H9 (cell line): ENCODE measurements at regions not wholly inside any gene's neighbourhood (a gene's known extent, or its start where the extent isn't known, plus 50 kb on each side); places are given as distances from the start of the nearest gene placed in this dataset.

Experiments used
- DNase-seq: peaks from one replicate; pipeline ENCODE4 v3.0.0-alpha.2; 2017
- H2AFZ ChIP-seq: one replicate; pipeline ENCODE4 v1.6.1; 2013; ENCODE audit warnings: mild to moderate bottlenecking, low read length, control low read depth, moderate library complexity
- H2AK5ac ChIP-seq: 2 replicates; pipeline ENCODE4 v1.6.1; 2013; ENCODE audit warnings: low read length, control low read depth, mixed read lengths; ENCODE audit not compliant: insufficient read length
- H2BK120ac ChIP-seq: one replicate; pipeline ENCODE4 v1.6.1; 2013; ENCODE audit warnings: low read depth, mild to moderate bottlenecking, low read length, control low read depth, inconsistent platforms; ENCODE audit not compliant: poor library complexity, severe bottlenecking
- H2BK12ac ChIP-seq: 2 replicates; pipeline ENCODE4 v1.6.1; 2013; ENCODE audit warnings: low read length, control low read depth, mixed read lengths, low read depth; ENCODE audit not compliant: insufficient read length
- H2BK15ac ChIP-seq: 2 replicates; pipeline ENCODE4 v1.6.1; 2013; ENCODE audit warnings: low read depth, low read length, control low read depth
- H2BK20ac ChIP-seq: one replicate; pipeline ENCODE4 v1.6.1; 2013; ENCODE audit warnings: low read depth, mild to moderate bottlenecking, low read length, control low read depth, inconsistent platforms; ENCODE audit not compliant: poor library complexity, severe bottlenecking
- H2BK5ac ChIP-seq: 2 replicates; pipeline ENCODE4 v1.6.1; 2013; ENCODE audit warnings: low read length, control low read depth, mixed read lengths; ENCODE audit not compliant: insufficient read length
- H3K14ac ChIP-seq: 2 replicates; pipeline ENCODE4 v1.6.1; 2013; ENCODE audit warnings: low read length, control low read depth; ENCODE audit not compliant: insufficient read depth
- H3K18ac ChIP-seq: 2 replicates; pipeline ENCODE4 v1.6.1; 2013; ENCODE audit warnings: low read depth, mild to moderate bottlenecking, mixed read lengths, low read length, control low read depth; ENCODE audit not compliant: insufficient read length
- H3K23ac ChIP-seq: 2 replicates; pipeline ENCODE4 v1.6.1; 2013; ENCODE audit warnings: low read length, control low read depth, mixed read lengths, low read depth; ENCODE audit not compliant: insufficient read length
- H3K23me2 ChIP-seq: 2 replicates; pipeline ENCODE4 v1.6.1; 2013; ENCODE audit warnings: low read depth, mild to moderate bottlenecking, mixed read lengths, low read length, control low read depth; ENCODE audit not compliant: insufficient read length, poor library complexity, severe bottlenecking
- H3K27ac ChIP-seq: 2 replicates; pipeline ENCODE4 v1.5.1; 2013; ENCODE audit warnings: low read length, control low read depth, mixed read lengths, low read depth; ENCODE audit not compliant: insufficient read length
- H3K27me3 ChIP-seq: 2 replicates; pipeline ENCODE4 v1.6.1; 2013; ENCODE audit warnings: low read length, control low read depth, inconsistent platforms; ENCODE audit not compliant: insufficient read depth
- H3K4ac ChIP-seq: 2 replicates; pipeline ENCODE4 v1.6.1; 2013; ENCODE audit warnings: low read depth, mild to moderate bottlenecking, control low read depth, inconsistent platforms, low read length, moderate library complexity
- H3K4me1 ChIP-seq: 2 replicates; pipeline ENCODE4 v1.6.1; 2013; ENCODE audit warnings: low read length, control low read depth, inconsistent platforms; ENCODE audit not compliant: insufficient read depth
- H3K4me2 ChIP-seq: 2 replicates; pipeline ENCODE4 v1.6.1; 2013; ENCODE audit warnings: low read length, control low read depth, mixed read lengths; ENCODE audit not compliant: insufficient read length, insufficient read depth
- H3K56ac ChIP-seq: 2 replicates; pipeline ENCODE4 v1.6.1; 2013; ENCODE audit warnings: low read depth, mild to moderate bottlenecking, mixed read lengths, low read length, control low read depth; ENCODE audit not compliant: insufficient read length
- H3K79me1 ChIP-seq: 2 replicates; pipeline ENCODE4 v1.6.1; 2013; ENCODE audit warnings: low read depth, mild to moderate bottlenecking, moderate library complexity, low read length, control low read depth, inconsistent platforms; ENCODE audit not compliant: insufficient read depth, poor library complexity, severe bottlenecking
- H3K79me2 ChIP-seq: 2 replicates; pipeline ENCODE4 v1.6.1; 2013; ENCODE audit warnings: low read length, control low read depth, inconsistent platforms; ENCODE audit not compliant: insufficient read depth
- H3K9ac ChIP-seq: 2 replicates; pipeline ENCODE4 v1.6.1; 2013; ENCODE audit warnings: low read length, control low read depth, mixed read lengths; ENCODE audit not compliant: insufficient read length; ENCODE audit errors: extremely low read depth
- H3K9me3 ChIP-seq: one replicate; pipeline ENCODE4 v1.6.1; 2013; ENCODE audit warnings: low read depth, low read length, inconsistent platforms; ENCODE audit not compliant: control insufficient read depth
- H3T11ph ChIP-seq: one replicate; pipeline ENCODE4 v1.6.1; 2013; ENCODE audit warnings: mild to moderate bottlenecking, low read length, control low read depth, inconsistent platforms
- H4K20me1 ChIP-seq: one replicate; pipeline ENCODE4 v1.6.1; 2013; ENCODE audit not compliant: control insufficient read depth, insufficient read length, insufficient read depth
- H4K5ac ChIP-seq: 2 replicates; pipeline ENCODE4 v1.6.1; 2013; ENCODE audit warnings: low read depth, mild to moderate bottlenecking, mixed read lengths, low read length, control low read depth; ENCODE audit not compliant: insufficient read length
- H4K8ac ChIP-seq: replicated peaks from 2 replicates; pipeline ENCODE4 v1.6.1; 2013; ENCODE audit warnings: low read length, control low read depth, mixed read lengths, low read depth; ENCODE audit not compliant: insufficient read length
- H4K91ac ChIP-seq: 2 replicates; pipeline ENCODE4 v1.6.1; 2013; ENCODE audit warnings: low read depth, mild to moderate bottlenecking, moderate library complexity, mixed read lengths, low read length, control low read depth; ENCODE audit not compliant: insufficient read length
- H3K27ac Mint-ChIP-seq, 3 experiments: 2 replicates in 2 of 3; 3 replicates in 1 of 3; pipeline ENCODE4 v1.8.0; 2020 to 2021; ENCODE audit warnings: mixed read lengths in 3 of 3, mild to moderate bottlenecking in 1 of 3, moderate library complexity in 1 of 3
- H3K27me3 Mint-ChIP-seq: 2 replicates; pipeline ENCODE4 v1.8.0; 2021; ENCODE audit warnings: low read depth, mild to moderate bottlenecking, moderate library complexity, mixed read lengths
- H3K36me3 Mint-ChIP-seq, 3 experiments: 2 replicates in 2 of 3; 3 replicates in 1 of 3; pipeline ENCODE4 v1.8.0; 2020 to 2021; ENCODE audit warnings: low read depth in 3 of 3, mixed read lengths in 3 of 3; ENCODE audit not compliant: insufficient read depth in 1 of 3
- H3K4me1 Mint-ChIP-seq, 2 experiments: 2 replicates each; pipeline ENCODE4 v1.8.0; 2020; ENCODE audit warnings: mixed read lengths in 2 of 2
- H3K4me3 Mint-ChIP-seq, 2 experiments: 2 replicates in 1 of 2; 3 replicates in 1 of 2; pipeline ENCODE4 v1.8.0; 2020 to 2021; ENCODE audit warnings: mild to moderate bottlenecking in 2 of 2, mixed read lengths in 2 of 2, moderate library complexity in 1 of 2
- H3K9me3 Mint-ChIP-seq, 2 experiments: 2 replicates in 1 of 2; 3 replicates in 1 of 2; pipeline ENCODE4 v1.8.0; 2020; ENCODE audit warnings: mild to moderate bottlenecking in 2 of 2, mixed read lengths in 2 of 2, moderate library complexity in 1 of 2
- CTCF ChIP-seq: fragments of 200-600 bp; sonication (generic); conservative IDR thresholded peaks from 3 replicates; pipeline ENCODE4 v1.8.0; 2021; ENCODE audit warnings: antibody characterized with exemption, mild to moderate bottlenecking
- WGBS: extraction: QIAGEN DNeasy Blood & Tissue Kit; methylation state at CpG from one replicate; pipeline ENCODE4 v1.1.7; 2013; ENCODE audit warnings: missing lambda C conversion rate, low lambda C conversion rate, mixed read lengths; ENCODE audit not compliant: insufficient read length; ENCODE audit errors: extremely low coverage; 5-methylcytosine and 5-hydroxymethylcytosine counted together

GRCh38 chr21:24339406-24339805 is 1267.9 kb downstream of the MRPL39 start:
- Histone ChIP-seq H3K14ac (no peak overlapping the region), H2BK5ac (no peak overlapping the region), H4K20me1 (no peaks in the 10 kb centered on the region), H3K4me1 (no peaks in the 10 kb centered on the region), H2BK20ac (no peak overlapping the region), H3K4ac (no peak overlapping the region), H3K79me1 (no peaks in the 10 kb centered on the region), H2BK15ac (no peak overlapping the region), H3K4me2 (no peak overlapping the region), H2AFZ (no peak overlapping the region), H3K79me2 (no peaks in the 10 kb centered on the region), H3T11ph (no peak overlapping the region), H3K23me2 (no peaks in the 10 kb centered on the region), H4K5ac (no peak overlapping the region), H3K27me3 (no peaks in the 10 kb centered on the region), H3K27ac (no peak overlapping the region), H3K56ac (no peak overlapping the region), H4K8ac (no peak overlapping the region), H4K91ac (no peak overlapping the region), H3K23ac (no peak overlapping the region), H2BK12ac (no peak overlapping the region), H3K18ac (no peak overlapping the region), H2AK5ac (no peak overlapping the region), H2BK120ac (no peak overlapping the region), H3K9ac (no peak overlapping the region), H3K9me3 (no peaks in the 10 kb centered on the region)
- no peak overlapping the region for H3K4me3 Mint-ChIP-seq
- peaks cover 52% of the 10 kb centered on the region in 2 experiments for H3K9me3 Mint-ChIP-seq
- no CpG with 5 or more reads among the region's 2 CpGs for WGBS
- H3K27me3 Mint-ChIP-seq: no peaks in the 10 kb centered on the region; the same call in 1 of the 2 replicates
- H3K4me1 Mint-ChIP-seq: no peaks in the 10 kb centered on the region
- TF ChIP-seq CTCF: no peak
- H3K36me3 Mint-ChIP-seq: peaks cover 0 to 13% (median 0%) of the 10 kb centered on the region in 3 experiments; a peak in 3 of 7 replicates
- no peak for DNase-seq
- no peak overlapping the region for H3K27ac Mint-ChIP-seq
